ENCODE measurements at regions not wholly inside any gene's neighbourhood (a gene's known extent, or its start where the extent isn't known, plus 50 kb on each side); places are given as distances from the start of the nearest gene placed in this dataset.

GRCh38 chr3:111285184-111285538 lies 213.5 kb downstream of the NECTIN3 start:
- TF ChIP-seq GLIS3 (CRISPR knock-in tag; IDR thresholded peaks at IDR 0.05) = no peak
- no peak for TF ChIP-seq ZFP30 (CRISPR knock-in tag; IDR thresholded peaks at IDR 0.05)
- TF ChIP-seq ESRRG (CRISPR knock-in tag; IDR thresholded peaks at IDR 0.05) = no peak
- TF ChIP-seq TOX (CRISPR knock-in tag; IDR thresholded peaks at IDR 0.05; ENCODE audit: borderline replicate concordance) = no peak
- TF ChIP-seq ARNTL (CRISPR knock-in tag; IDR thresholded peaks at IDR 0.05; ENCODE audit: borderline replicate concordance, low read depth) = no peak
- TF ChIP-seq POU6F1 (CRISPR knock-in tag; IDR thresholded peaks at IDR 0.05; ENCODE audit: borderline replicate concordance, low read depth) = no peak
- no peak for TF ChIP-seq ZC3H10 (CRISPR knock-in tag; IDR thresholded peaks at IDR 0.05)
- TF ChIP-seq TSHZ2 (CRISPR knock-in tag; IDR thresholded peaks at IDR 0.05) = no peak
- TF ChIP-seq TCF4 (CRISPR knock-in tag; IDR thresholded peaks at IDR 0.05; ENCODE audit: borderline replicate concordance) = no peak
- no peak for TF ChIP-seq SNAI2 (CRISPR knock-in tag; IDR thresholded peaks at IDR 0.05)
- no peak for TF ChIP-seq RARB (CRISPR knock-in tag; IDR thresholded peaks at IDR 0.05)
- TF ChIP-seq CSRNP3 (CRISPR knock-in tag; IDR thresholded peaks at IDR 0.05) = no peak
- no peak for TF ChIP-seq PATZ1 (CRISPR knock-in tag; IDR thresholded peaks at IDR 0.05; ENCODE audit: borderline replicate concordance)
